CD4-positive, alpha-beta T cell treated with Interleukin-15 for 4 hours (primary cell): ENCODE measurements at regions not wholly inside any gene's neighbourhood (a gene's known extent, or its start where the extent isn't known, plus 50 kb on each side); places are given as distances from the start of the nearest gene placed in this dataset.
"Not testable (repeated sequence)": the region's sequence is repeated elsewhere in the genome, so short reads cannot be mapped to it uniquely, and the experiment has no call there.

Source experiments
- DNase-seq: peaks from one replicate; pipeline ENCODE4 v3.0.0-alpha.2; 2020; ENCODE audit warnings: low spot score

GRCh38 chr2:31736695-31737454, 156.1 kb upstream of the SRD5A2 start:
- DNase-seq: no peak

- DNase-seq: no peak
Observed at GRCh38 chr2:31735716-31736115, 155.0 kb upstream of the SRD5A2 start.

- DNase-seq: no peak
Observed at GRCh38 chr2:31729442-31730092, 148.8 kb upstream of the SRD5A2 start.

- DNase-seq: no peak
Observed at GRCh38 chr2:31729065-31729439, 148.3 kb upstream of the SRD5A2 start.

GRCh38 chr2:31728406-31729064, 147.8 kb upstream of the SRD5A2 start:
- no peak for DNase-seq

- DNase-seq: no peak
Observed at GRCh38 chr2:31726457-31726856, 145.7 kb upstream of the SRD5A2 start.

GRCh38 chr2:31725444-31725843, 144.7 kb upstream of the SRD5A2 start:
- no peak for DNase-seq

GRCh38 chr2:31711737-31712136, 131.0 kb upstream of the SRD5A2 start:
- no peak for DNase-seq

GRCh38 chr2:31710121-31710520, 129.4 kb upstream of the SRD5A2 start:
- DNase-seq: no peak

GRCh38 chr2:31707992-31708391, 127.3 kb upstream of the SRD5A2 start:
- DNase-seq: no peak

GRCh38 chr2:31704561-31705212, 123.9 kb upstream of the SRD5A2 start:
- DNase-seq: no peak

- no peak for DNase-seq
Observed at GRCh38 chr2:31703253-31703652, 122.5 kb upstream of the SRD5A2 start.

GRCh38 chr2:31698722-31699121, 118.0 kb upstream of the SRD5A2 start:
- no peak for DNase-seq

- no peak for DNase-seq
Observed at GRCh38 chr2:31696068-31696467, 115.3 kb upstream of the SRD5A2 start.

- DNase-seq: no peak
Observed at GRCh38 chr2:31694444-31694843, 113.7 kb upstream of the SRD5A2 start.

- no peak for DNase-seq
Observed at GRCh38 chr2:31693882-31694281, 113.1 kb upstream of the SRD5A2 start.

- DNase-seq: no peak
Observed at GRCh38 chr2:31688282-31688681, 107.5 kb upstream of the SRD5A2 start.

- DNase-seq: not testable (repeated sequence)
Observed at GRCh38 chr2:31683506-31683905, 102.8 kb upstream of the SRD5A2 start.

GRCh38 chr2:31675485-31675901, 94.8 kb upstream of the SRD5A2 start:
- no peak for DNase-seq

GRCh38 chr2:31674446-31674845, 93.7 kb upstream of the SRD5A2 start:
- no peak for DNase-seq

- DNase-seq: no peak
Observed at GRCh38 chr2:31666878-31667277, 86.1 kb upstream of the SRD5A2 start.

GRCh38 chr2:31664949-31665724, 84.4 kb upstream of the SRD5A2 start:
- no peak for DNase-seq
